Colonic mucosa (tissue), 4 donors: ENCODE measurements at regions not wholly inside any gene's neighbourhood (a gene's known extent, or its start where the extent isn't known, plus 50 kb on each side); places are given as distances from the start of the nearest gene placed in this dataset.

Experiments
- DNase-seq: peaks from one replicate; pipeline ENCODE4 v3.0.0-alpha.2; 2020
- H3K27ac ChIP-seq: fragments of 200-600 bp; one replicate; pipeline ENCODE4 v1.8.0; 2021
- H3K27me3 ChIP-seq: fragments of 200-600 bp; one replicate; pipeline ENCODE4 v1.8.0; 2021
- H3K36me3 ChIP-seq: fragments of 200-600 bp; one replicate; pipeline ENCODE4 v1.8.0; 2021
- H3K4me1 ChIP-seq: fragments of 200-600 bp; one replicate; pipeline ENCODE4 v1.8.0; 2021; ENCODE audit warnings: mild to moderate bottlenecking
- H3K4me3 ChIP-seq: fragments of 200-600 bp; one replicate; pipeline ENCODE4 v1.8.0; 2021
- H3K9ac ChIP-seq, 2 donors: one replicate each; pipeline ENCODE4 v1.7.0; 2013; ENCODE audit warnings: control low read depth in 2 of 2, low read depth in 2 of 2, low read length in 2 of 2
- H3K9me3 ChIP-seq: fragments of 200-600 bp; one replicate; pipeline ENCODE4 v1.8.0; 2021
- intact Hi-C: fragments of 100-400 bp; cut with DNase I; formaldehyde crosslinking; loops from one replicate; pipeline ENCODE4 v1.14.1; 2022
- TF ChIP-seq, protein P1 (sequence below): fragments of 200-600 bp; IDR thresholded peaks from one replicate; pipeline ENCODE4 v1.8.0; 2022; ENCODE audit warnings: antibody characterized with exemption, mild to moderate bottlenecking
- donor health status: healthy.
- donor health status: DM: no; HTN: no; CAD: no.
- donor health status: DM: no; HTN: no; CAD: no.

DNA sequence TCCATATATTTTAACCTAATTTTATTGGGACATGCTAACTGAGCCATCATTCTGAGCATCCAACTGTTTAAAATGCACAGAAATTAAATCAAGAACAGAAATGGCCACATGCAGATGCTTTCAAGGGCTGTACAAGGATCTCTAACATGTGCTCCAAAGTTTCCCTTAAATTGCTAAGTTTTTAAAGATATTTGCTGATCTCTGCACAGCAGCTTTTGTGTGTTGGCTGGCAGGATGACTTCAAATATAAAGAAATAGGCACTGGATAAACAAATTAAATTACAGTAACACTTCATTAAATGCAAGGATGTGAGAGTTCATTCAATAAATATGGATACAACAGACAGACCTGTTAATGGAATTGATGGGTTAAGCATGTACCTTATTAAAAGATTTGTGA, 148.0 kb upstream of the MEOX2 start:
- intact Hi-C loops = no loop called here
- TF ChIP-seq, protein P1, sequence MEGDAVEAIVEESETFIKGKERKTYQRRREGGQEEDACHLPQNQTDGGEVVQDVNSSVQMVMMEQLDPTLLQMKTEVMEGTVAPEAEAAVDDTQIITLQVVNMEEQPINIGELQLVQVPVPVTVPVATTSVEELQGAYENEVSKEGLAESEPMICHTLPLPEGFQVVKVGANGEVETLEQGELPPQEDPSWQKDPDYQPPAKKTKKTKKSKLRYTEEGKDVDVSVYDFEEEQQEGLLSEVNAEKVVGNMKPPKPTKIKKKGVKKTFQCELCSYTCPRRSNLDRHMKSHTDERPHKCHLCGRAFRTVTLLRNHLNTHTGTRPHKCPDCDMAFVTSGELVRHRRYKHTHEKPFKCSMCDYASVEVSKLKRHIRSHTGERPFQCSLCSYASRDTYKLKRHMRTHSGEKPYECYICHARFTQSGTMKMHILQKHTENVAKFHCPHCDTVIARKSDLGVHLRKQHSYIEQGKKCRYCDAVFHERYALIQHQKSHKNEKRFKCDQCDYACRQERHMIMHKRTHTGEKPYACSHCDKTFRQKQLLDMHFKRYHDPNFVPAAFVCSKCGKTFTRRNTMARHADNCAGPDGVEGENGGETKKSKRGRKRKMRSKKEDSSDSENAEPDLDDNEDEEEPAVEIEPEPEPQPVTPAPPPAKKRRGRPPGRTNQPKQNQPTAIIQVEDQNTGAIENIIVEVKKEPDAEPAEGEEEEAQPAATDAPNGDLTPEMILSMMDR = no peak
- DNase-seq = no peak
- Histone ChIP-seq H3K36me3 (no peaks in the 10 kb centered on the region), H3K9me3 (no peaks in the 10 kb centered on the region), H3K27ac (no peak overlapping the region), H3K4me1 (no peaks in the 10 kb centered on the region), H3K27me3 (no peaks in the 10 kb centered on the region), H3K4me3 (no peak overlapping the region), H3K9ac (no peak overlapping the region)

DNA sequence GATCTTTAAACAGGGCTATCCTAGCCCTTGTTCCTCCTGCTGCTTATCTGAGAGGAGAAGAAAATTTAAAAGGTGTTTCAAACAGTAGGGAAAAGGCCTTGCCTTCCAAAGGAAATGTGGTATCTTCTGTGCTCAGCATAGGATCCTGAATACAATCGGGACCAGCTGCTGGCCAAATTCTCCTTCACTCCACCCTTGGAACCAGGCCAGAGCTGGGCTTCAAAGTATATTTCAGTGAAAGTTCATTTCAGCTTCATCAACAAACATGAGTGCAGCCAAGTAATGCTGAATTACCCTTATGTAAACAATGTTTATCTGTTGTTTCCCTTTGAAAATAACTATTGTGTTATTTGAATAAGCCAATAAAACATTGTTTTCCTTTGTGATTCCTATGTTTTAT, 146.5 kb upstream of the MEOX2 start:
- no peak overlapping the region for H3K4me3 ChIP-seq
- intact Hi-C loops = no loop called here
- H3K9me3 ChIP-seq = no peaks in the 10 kb centered on the region
- DNase-seq = peak; percentile 62
- no peaks in the 10 kb centered on the region for H3K27me3 ChIP-seq
- no peaks in the 10 kb centered on the region for H3K4me1 ChIP-seq
- H3K36me3 ChIP-seq = no peaks in the 10 kb centered on the region
- no peak overlapping the region for H3K9ac ChIP-seq
- no peak overlapping the region for H3K27ac ChIP-seq
- TF ChIP-seq, protein P1 = no peak

DNA sequence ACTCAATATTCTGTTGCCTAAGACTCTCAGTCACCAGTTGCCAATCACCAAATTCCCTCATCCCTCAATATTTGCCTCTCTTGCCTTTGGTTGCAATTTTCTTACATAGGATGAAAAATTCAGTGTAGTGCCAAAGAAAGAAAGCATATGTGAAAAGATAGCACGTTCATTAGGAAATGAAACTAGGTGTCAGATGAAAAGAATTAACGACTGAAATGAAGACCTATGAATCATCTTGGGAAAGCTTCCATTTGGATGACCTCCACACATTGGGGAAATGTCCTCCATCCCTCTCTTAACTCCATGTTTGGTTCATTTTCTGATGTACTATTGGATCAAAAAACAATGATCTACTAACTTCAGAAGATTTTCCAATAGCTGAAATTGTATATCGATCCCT, 145.1 kb upstream of the MEOX2 start:
- Histone ChIP-seq H3K9ac (no peak overlapping the region), H3K9me3 (no peaks in the 10 kb centered on the region), H3K27ac (no peak overlapping the region), H3K27me3 (no peaks in the 10 kb centered on the region), H3K36me3 (no peaks in the 10 kb centered on the region), H3K4me3 (no peak overlapping the region), H3K4me1 (no peaks in the 10 kb centered on the region)
- DNase-seq = no peak
- intact Hi-C loops = no loop called here
- TF ChIP-seq, protein P1 = no peak

DNA sequence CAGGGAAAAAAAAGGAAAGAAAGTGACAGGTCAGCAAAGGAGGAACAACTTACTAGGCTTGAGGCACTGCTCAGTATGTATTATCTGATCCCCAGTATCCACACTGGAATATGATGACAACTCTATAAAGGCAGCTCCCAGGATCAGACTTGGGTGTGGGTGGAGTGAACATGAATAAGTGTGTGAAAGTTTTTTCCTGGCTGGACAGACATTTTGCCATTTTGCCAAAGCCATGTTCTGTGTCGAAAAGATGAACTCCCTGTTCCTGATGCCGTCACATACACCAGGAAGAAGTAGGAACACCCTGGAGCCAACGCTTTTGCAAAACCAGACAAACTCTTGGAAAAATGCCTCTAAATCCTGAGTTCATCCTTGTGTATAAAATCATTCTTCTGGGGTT, 143.2 kb upstream of the MEOX2 start:
- Histone ChIP-seq H3K9ac (no peak overlapping the region), H3K9me3 (no peaks in the 10 kb centered on the region), H3K27ac (no peak overlapping the region), H3K27me3 (no peaks in the 10 kb centered on the region), H3K36me3 (no peaks in the 10 kb centered on the region), H3K4me3 (no peak overlapping the region), H3K4me1 (no peaks in the 10 kb centered on the region)
- intact Hi-C loops = no loop called here
- TF ChIP-seq, protein P1 = no peak
- no peak for DNase-seq

DNA sequence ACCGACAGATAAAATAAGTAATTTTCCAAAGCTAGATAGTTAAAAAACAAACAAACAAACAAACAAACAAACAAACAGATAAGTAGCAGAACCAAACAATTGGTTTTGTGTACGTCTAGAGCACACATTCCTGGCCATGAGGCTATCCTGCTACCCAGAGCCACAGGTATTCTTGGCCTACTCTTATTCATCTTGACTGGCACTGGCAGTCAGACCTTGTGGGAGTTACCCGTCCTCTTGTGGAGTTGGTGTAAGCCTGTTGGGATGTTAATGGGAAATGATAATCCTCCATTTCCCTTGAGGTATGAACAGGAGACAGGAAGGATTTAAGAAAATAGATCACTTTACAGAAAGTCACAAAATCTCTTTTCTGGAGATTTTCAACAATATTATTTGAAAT, 142.4 kb upstream of the MEOX2 start:
- H3K4me3 ChIP-seq = no peak overlapping the region

More for the DNA sequence above, 142.4 kb upstream of the MEOX2 start:
- no peaks in the 10 kb centered on the region for H3K9me3 ChIP-seq
- H3K27me3 ChIP-seq = no peaks in the 10 kb centered on the region
- H3K27ac ChIP-seq = no peak overlapping the region
- intact Hi-C loops = no loop called here
- TF ChIP-seq, protein P1 = no peak
- no peak for DNase-seq
- H3K36me3 ChIP-seq = no peaks in the 10 kb centered on the region
- H3K4me1 ChIP-seq = no peaks in the 10 kb centered on the region
- no peak overlapping the region for H3K9ac ChIP-seq
